EL (cell line): ENCODE measurements at regions not wholly inside any gene's neighbourhood (a gene's known extent, or its start where the extent isn't known, plus 50 kb on each side); places are given as distances from the start of the nearest gene placed in this dataset.
A peak's percentile ranks its signal among the peaks of the same experiment; 100 is the strongest.
"Not testable (repeated sequence)": the region's sequence is repeated elsewhere in the genome, so short reads cannot be mapped to it uniquely, and the experiment has no call there.

Experiments used
- DNase-seq: peaks from one replicate; pipeline ENCODE4 v3.0.0-alpha.2; 2016

- peak; percentile 43 for DNase-seq
Observed at GRCh38 chr5:96198356-96199058, 234.5 kb downstream of the PCSK1 start.

DNA sequence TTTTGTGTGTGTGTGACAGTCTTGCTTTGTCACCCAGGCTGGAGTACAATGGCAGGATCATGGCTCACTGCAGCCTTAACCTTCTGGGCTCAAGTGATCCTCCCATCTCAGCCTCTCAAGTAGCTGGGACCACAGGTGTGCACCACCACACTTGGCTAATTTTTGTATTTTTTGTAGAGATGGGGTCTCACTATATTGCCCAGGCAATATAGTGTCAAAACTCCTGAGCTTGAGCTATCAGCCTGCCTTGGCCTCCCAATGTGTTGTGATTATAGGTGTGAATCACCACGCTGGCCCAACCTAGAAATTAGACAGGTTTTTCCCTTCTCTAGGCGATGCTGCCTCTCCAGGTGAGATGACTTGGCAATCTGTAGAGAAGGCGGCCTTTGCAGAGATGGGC, 235.3 kb downstream of the PCSK1 start:
- not testable (repeated sequence) for DNase-seq

DNA sequence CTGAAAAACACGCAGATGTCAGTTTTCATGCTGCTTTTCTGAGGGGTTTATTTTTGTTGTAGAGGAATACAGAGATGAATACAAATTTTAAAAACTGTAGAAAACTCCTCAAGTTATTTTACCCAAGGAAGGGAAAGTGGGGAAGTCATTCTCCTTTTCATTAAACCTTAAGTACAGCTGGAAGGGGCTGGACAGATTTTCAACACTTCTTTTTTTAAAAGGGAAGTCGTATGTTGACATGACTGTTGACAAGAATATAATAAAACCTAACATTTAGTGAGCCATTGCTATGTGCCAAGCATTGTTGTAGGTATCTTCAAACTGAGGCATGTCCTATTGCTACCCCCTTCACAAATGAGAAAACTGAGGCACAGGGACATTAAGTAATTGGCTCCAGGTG, 235.7 kb upstream of the ELL2 start:
- DNase-seq = no peak

DNA sequence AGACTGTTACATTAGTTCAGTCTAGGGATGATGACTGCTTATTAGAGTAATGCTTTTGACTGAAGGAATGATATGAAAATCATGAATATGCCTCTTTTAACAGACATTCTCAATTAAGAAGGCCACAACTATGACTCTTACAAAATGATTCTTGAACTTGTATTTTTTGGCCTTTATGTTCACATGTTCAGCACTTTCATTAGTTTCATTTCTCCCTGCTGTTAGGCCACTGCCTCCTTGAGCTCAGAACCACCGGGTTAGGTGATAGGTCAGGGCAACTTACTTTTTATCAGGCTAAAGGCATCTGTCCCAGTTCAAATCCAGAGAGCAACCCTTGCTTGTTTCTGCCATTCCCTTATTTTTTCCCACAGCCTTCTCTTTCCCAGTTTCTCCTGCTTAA, 235.2 kb upstream of the ELL2 start:
- no peak for DNase-seq

DNA sequence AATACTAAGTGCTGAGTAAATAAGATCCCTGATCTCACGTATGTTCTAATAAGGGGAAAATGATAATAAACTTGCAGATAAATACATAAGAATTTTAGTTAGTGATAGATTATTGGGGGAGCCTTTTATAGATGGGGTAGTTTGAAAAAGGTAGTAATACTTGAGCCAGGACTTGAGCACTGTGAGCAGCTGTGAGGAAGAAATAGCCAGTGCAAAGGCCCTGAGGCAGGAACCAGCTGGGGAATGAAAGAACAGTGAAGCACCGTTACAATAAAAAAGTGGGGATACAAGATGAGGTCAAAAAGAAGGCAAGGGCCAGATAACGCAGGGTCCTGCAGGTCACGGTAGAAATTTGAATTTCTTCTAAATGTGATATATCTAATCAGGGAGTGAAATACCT, 234.8 kb upstream of the ELL2 start:
- DNase-seq = no peak

DNA sequence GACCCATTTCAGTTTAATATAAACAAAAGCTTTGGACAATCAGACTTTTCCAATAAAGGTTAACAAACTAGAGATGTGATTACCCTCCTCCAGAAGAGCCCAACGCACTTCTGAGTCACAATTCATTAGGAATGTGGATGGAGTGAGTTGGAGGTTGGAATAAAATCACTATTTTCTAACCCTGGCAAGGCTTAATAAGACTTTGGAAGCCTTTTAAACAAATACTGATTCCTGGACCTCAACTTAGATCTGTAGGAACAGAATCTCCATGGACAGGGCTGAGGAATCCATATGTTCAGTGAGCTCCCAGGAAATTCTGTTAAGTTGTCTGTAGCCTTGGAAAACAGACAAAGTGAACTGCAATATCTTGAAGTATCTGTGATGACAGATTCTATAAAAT, 233.5 kb upstream of the ELL2 start:
- peak; percentile 39 for DNase-seq

- DNase-seq = no peak
Observed at GRCh38 chr5:96194593-96194992, 232.9 kb upstream of the ELL2 start.

DNA sequence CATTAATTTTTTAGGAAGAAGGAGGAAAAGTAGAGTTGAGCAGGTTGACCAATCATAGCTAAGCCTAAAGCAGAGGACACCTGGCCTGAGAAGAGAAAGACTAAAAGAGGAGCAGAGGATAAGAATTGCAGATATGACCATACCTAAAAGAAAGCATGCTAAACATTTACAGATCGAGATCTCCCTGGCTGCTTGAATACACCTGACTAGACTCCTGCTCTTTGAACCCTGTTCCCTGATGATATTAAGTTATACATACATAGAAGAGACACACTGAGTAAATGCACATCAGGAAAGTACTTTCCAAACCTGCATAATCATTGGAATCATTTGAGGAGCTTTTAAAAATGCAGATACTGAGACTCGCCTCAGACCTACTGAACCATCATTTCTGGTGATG, 232.3 kb upstream of the ELL2 start:
- no peak for DNase-seq

- DNase-seq = no peak
Observed at GRCh38 chr5:96189987-96190386, 228.3 kb upstream of the ELL2 start.

DNA sequence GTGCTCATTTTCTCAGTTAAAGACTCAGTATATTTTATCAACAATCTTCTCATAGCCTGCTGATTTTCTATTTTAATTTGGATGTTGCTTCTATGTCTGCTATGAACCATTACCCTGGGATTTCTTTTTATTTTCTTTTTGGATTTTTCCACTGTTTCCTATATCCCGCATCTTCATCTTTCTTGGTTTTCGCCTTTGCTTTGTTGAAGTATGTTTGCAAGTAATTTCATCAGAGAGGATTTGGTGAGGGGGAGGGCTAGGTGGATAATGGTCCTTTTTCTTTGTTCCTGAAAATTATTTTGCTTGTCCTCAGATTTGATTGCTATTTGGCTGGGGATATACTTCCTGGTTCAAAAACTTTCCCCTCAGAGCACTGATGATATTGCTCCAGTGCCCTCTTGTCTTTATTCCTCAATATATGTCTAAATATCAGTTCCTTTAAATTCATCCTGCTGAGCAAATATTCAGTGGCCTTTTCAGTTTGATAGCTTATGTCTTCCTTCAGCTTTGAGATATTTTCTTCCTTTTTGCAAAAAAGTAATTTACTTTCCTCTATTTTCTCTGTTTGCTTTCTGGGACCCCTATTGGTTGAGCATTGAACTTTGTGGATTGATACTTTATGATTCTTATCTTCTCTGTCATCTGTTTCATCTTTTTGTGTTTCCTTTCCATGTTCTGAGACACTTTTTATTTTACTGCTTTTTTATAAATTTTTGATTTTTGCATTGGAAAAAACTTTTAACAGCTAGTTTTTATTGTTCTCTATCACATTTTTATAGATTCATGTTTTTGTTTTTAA, 227.6 kb upstream of the ELL2 start:
- DNase-seq = no peak

DNA sequence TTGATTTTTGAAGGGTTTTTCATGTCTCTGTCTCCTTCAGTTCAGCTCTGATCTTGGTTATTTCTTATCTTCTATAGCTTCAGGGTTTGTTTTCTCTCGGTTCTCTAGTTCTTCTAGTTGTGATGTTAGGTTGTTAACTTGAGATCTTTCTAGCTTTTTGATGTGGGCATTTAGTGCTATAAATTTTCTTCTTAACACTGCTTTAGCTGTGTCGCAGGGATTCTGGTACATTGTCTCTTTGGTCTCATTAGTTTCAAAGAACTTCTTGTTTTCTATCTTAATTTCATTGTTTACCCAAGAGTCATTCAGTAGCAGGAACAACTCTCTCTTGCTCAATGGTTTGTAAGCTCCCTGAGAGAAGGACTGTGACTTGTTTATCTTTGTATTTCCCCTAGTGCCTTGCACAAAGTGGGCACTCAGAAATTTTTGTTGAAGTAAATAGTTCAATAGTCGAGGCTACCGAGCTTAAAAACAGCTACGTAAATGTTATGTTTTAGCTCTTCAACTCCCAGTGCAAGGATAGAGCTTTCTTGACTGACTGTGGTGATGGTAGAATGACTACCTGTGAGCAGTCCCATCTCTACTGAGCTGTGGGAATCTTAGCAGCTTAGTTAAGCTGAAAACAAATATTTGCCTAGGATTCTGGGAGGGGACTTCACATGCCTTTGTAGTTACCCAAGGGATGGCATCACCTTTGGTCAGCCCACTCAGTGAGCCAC, 225.8 kb upstream of the ELL2 start:
- no peak for DNase-seq

- DNase-seq = not testable (repeated sequence)
Observed at GRCh38 chr5:96184510-96184909, 222.9 kb upstream of the ELL2 start.

GRCh38 chr5:96180684-96181435, 219.2 kb upstream of the ELL2 start:
- DNase-seq = no peak

- peak; percentile 85 for DNase-seq
Observed at GRCh38 chr5:96177303-96177869, 215.7 kb upstream of the ELL2 start.

DNA sequence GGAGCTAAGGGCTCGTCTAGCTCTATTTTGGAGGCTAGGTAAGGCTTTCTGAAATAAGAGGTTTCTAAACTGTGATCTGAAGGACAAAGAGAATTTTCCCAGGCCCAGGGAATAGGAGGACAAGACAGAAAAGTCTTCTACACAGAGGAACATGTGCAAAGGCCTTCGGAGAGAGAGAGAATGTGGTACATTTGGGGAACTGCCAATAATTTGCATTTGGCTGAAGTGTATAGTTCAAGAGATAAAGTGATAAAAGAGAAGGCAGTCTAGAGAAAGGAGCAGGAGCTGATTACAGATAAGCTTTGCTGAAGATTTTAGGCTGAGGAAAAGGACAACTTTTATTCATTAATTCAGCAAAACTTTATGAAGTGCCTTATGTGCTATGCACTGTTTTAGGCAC, 214.4 kb upstream of the ELL2 start:
- DNase-seq = peak; percentile 44

- peak; percentile 27 for DNase-seq
Observed at GRCh38 chr5:96175090-96175489, 213.4 kb upstream of the ELL2 start.

GRCh38 chr5:96173366-96173765, 211.7 kb upstream of the ELL2 start:
- DNase-seq = no peak

GRCh38 chr5:96172436-96172835, 210.8 kb upstream of the ELL2 start:
- peak; percentile 86 for DNase-seq

DNA sequence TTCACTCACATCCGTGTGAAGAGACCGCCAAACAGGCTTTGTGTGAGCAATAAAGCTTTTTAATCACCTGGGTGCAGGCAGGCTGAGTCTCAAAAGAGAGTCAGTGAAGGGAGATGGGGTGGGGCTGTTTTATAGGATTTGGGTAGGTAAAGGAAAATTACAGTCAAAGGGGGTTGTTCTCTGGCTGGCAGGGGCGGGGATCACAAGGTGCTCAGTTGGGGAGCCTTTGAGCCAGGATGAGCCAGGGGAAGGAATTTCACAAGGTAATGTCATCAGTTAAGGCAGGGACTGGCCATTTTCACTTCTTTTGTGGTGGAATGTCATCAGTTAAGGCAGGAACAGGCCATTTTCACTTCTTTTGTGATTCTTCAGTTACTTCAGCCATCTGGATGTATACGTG, 210.3 kb upstream of the ELL2 start:
- not testable (repeated sequence) for DNase-seq

DNA sequence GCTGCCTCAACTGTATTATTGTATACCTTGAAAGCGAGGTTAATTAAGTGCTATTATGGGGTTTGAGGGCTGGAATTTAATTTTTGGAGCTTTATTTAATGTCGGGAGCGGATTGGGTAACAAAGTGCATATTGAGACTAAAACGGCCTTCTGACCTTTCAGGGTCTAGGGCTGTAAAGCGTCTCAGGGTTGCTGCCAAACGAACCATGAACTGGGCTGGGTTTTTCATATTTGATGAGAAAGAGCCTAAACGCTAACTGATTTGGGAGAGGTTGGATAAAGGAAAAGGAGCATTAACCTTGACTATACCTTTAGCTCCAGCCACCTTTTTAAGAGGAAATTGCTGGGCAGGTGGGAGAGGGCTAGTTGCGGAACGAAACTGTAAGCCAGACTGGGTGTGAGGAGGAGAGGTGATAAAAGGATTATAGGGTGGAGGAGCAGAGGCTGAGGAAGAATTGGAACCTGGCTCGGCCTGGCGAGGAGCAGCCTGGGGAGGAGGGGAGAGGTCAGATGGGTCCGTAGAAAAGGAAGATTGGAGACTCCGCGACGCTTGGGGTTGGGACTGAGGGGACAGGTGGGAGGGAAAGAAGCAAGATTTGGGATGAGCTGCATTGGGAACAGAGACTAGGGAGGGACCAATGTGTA, 209.0 kb upstream of the ELL2 start:
- DNase-seq = not testable (repeated sequence)

- DNase-seq = not testable (repeated sequence)
Observed at GRCh38 chr5:96168833-96169232, 207.2 kb upstream of the ELL2 start.

- no peak for DNase-seq
Observed at GRCh38 chr5:96159043-96159442, 197.4 kb upstream of the ELL2 start.
